A549 (cell line): ENCODE measurements at regions not wholly inside any gene's neighbourhood (a gene's known extent, or its start where the extent isn't known, plus 50 kb on each side); places are given as distances from the start of the nearest gene placed in this dataset.

Source experiments
- ATAC-seq, 2 experiments: fragments of 200-7000 bp in 1 of 2; fragments of >200 bp in 1 of 2; cut with Nextera tagmentation in 1 of 2; cut with Tn5 transposase in 1 of 2; 3 replicates each; pipeline versions ENCODE4 v1.8.0 to v1.9.1; 2018 to 2020; ENCODE audit warnings: mild to moderate bottlenecking in 1 of 2, moderate library complexity in 1 of 2
- CTCF ChIA-PET: fragments of 300-600 bp; sonication (Branson Sonifier 250); formaldehyde crosslinking; extraction: SDS; loops from one replicate; lab custom pipeline; 2021; ENCODE audit warnings: antibody characterized with exemption, inconsistent platforms; lab: Yijun Ruan, JAX
- POLR2A ChIA-PET: fragments of 350-600 bp; formaldehyde crosslinking; extraction: SDS; loops from one replicate; lab custom pipeline; 2021; ENCODE audit warnings: antibody characterized with exemption, inconsistent platforms; lab: Yijun Ruan, JAX
- DNase-seq, 2 experiments: peaks; one replicate each; pipeline versions ENCODE4 v3.0.0 to v3.0.0-alpha.2; 2011 to 2016; ENCODE audit warnings: low read depth in 1 of 2, low spot score in 1 of 2
- FAIRE-seq: peaks from 2 replicates; lab custom pipeline; 2011; peaks lifted over from hg19 to GRCh38; lab: Jason Lieb, UNC
- H3K27ac ChIP-seq, 2 experiments: fragments of >200 bp; sonication (Bioruptor Twin); formaldehyde crosslinking; 3 replicates each; pipeline ENCODE4 v1.5.1; 2016 to 2017
- H3K4me1 ChIP-seq: fragments of >200 bp; sonication (Bioruptor Twin); formaldehyde crosslinking; 3 replicates; pipeline ENCODE4 v1.6.1; 2016
- H3K4me2 ChIP-seq: fragments of >200 bp; sonication (Bioruptor Twin); formaldehyde crosslinking; 3 replicates; pipeline ENCODE4 v1.6.1; 2016
- H3K4me3 ChIP-seq: fragments of >200 bp; sonication (Bioruptor Twin); formaldehyde crosslinking; 3 replicates; pipeline ENCODE4 v1.5.1; 2016
- H3K9me3 ChIP-seq: fragments of >200 bp; sonication (Bioruptor Twin); formaldehyde crosslinking; 3 replicates; pipeline ENCODE4 v1.6.1; 2016
- BHLHE40 ChIP-seq: IDR thresholded peaks from 2 replicates; pipeline ENCODE4 v1.6.1; 2012; ENCODE audit warnings: low read depth, low read length, inconsistent platforms
- CHD2 ChIP-seq: fragments of 150-350 bp; IDR thresholded peaks from 2 replicates; pipeline ENCODE4 v1.6.1; 2014; ENCODE audit warnings: low read length; ENCODE audit not compliant: partially characterized antibody
- EHMT2 ChIP-seq: fragments of 200-600 bp; sonication (generic); IDR thresholded peaks from 2 replicates; pipeline ENCODE4 v1.6.1; 2016; ENCODE audit warnings: antibody characterized with exemption, low read depth, mild to moderate bottlenecking, moderate library complexity
- ELK1 ChIP-seq: fragments of 150-350 bp; IDR thresholded peaks from 2 replicates; pipeline ENCODE4 v1.6.1; 2014; ENCODE audit warnings: low read depth, mild to moderate bottlenecking, low read length
- EP300 ChIP-seq, 2 experiments: fragments of >200 bp; sonication (Bioruptor Twin); formaldehyde crosslinking; IDR thresholded peaks; 2 replicates in 1 of 2; 3 replicates in 1 of 2; pipeline ENCODE4 v1.6.1; 2016 to 2017
- FOSL2 ChIP-seq, 2 experiments: fragments of 450-650 bp in 1 of 2; fragments of >200 bp in 1 of 2; sonication (Bioruptor Twin) in 1 of 2; formaldehyde crosslinking; IDR thresholded peaks; 2 replicates each; pipeline versions ENCODE4 v1.5.0 to v1.6.1; 2016 to 2020; ENCODE audit warnings: mild to moderate bottlenecking in 1 of 2, moderate library complexity in 1 of 2
- GATA3 ChIP-seq: IDR thresholded peaks from 2 replicates; pipeline ENCODE4 v1.6.1; 2012; ENCODE audit warnings: borderline replicate concordance
- HEYL ChIP-seq: fragments of 250-450 bp; sonication (Bioruptor Pico); IDR thresholded peaks from 2 replicates; pipeline ENCODE4 v1.8.0; 2021; ENCODE audit warnings: mild to moderate bottlenecking, moderate library complexity
- HOXA7 ChIP-seq: fragments of 250-450 bp; sonication (Bioruptor Pico); IDR thresholded peaks from 2 replicates; pipeline ENCODE4 v1.5.0; 2020; ENCODE audit warnings: mild to moderate bottlenecking, moderate library complexity
- JUN ChIP-seq, 2 experiments: fragments of >200 bp; sonication (Bioruptor Twin); formaldehyde crosslinking; IDR thresholded peaks; 2 replicates in 1 of 2; 3 replicates in 1 of 2; pipeline ENCODE4 v1.6.1; 2016 to 2017
- KDM5A ChIP-seq: fragments of 200-600 bp; sonication (generic); IDR thresholded peaks from 2 replicates; pipeline ENCODE4 v1.6.1; 2016; ENCODE audit warnings: antibody characterized with exemption, mild to moderate bottlenecking
- MAX ChIP-seq: IDR thresholded peaks from 2 replicates; pipeline ENCODE4 v1.6.1; 2012
- MAZ ChIP-seq: fragments of 150-350 bp; IDR thresholded peaks from 2 replicates; pipeline ENCODE4 v1.6.1; 2014; ENCODE audit warnings: antibody characterized with exemption, low read depth, low read length, borderline replicate concordance
- NR3C1 ChIP-seq: fragments of >200 bp; sonication (Bioruptor Twin); formaldehyde crosslinking; IDR thresholded peaks from 3 replicates; pipeline ENCODE4 v1.6.1; 2017
- PHF8 ChIP-seq: fragments of 200-600 bp; sonication (generic); IDR thresholded peaks from 2 replicates; pipeline ENCODE4 v1.6.1; 2016; ENCODE audit warnings: low read depth, mild to moderate bottlenecking, antibody characterized with exemption, moderate library complexity, borderline replicate concordance
- POLR2AphosphoS2 ChIP-seq: conservative IDR thresholded peaks from 2 replicates; pipeline ENCODE4 v1.6.1; 2012; ENCODE audit warnings: low read length, improper control_type of control experiment, inconsistent platforms
- RAD21 ChIP-seq, 2 experiments: fragments of >200 bp in 1 of 2; sonication (Bioruptor Twin) in 1 of 2; formaldehyde crosslinking in 1 of 2; IDR thresholded peaks in 1 of 2; conservative IDR thresholded peaks in 1 of 2; 2 replicates in 1 of 2; 3 replicates in 1 of 2; pipeline ENCODE4 v1.6.1; 2012 to 2018; ENCODE audit warnings: inconsistent platforms in 1 of 2
- RARB ChIP-seq: fragments of 250-450 bp; sonication (Bioruptor Pico); IDR thresholded peaks from 2 replicates; pipeline ENCODE4 v1.8.0; 2021; ENCODE audit warnings: mild to moderate bottlenecking, moderate library complexity
- REST ChIP-seq: fragments of 200-600 bp; sonication (generic); IDR thresholded peaks from 2 replicates; pipeline ENCODE4 v1.6.1; 2016; ENCODE audit warnings: antibody characterized with exemption, mild to moderate bottlenecking, moderate library complexity
- RFX5 ChIP-seq: fragments of 450-650 bp; IDR thresholded peaks from 2 replicates; pipeline ENCODE4 v1.7.1; 2014; ENCODE audit warnings: antibody characterized with exemption, mild to moderate bottlenecking, moderate library complexity
- SMC3 ChIP-seq: fragments of >200 bp; sonication (Bioruptor Twin); formaldehyde crosslinking; IDR thresholded peaks from 3 replicates; pipeline ENCODE4 v1.6.1; 2018; ENCODE audit warnings: inconsistent platforms
- ZC3H11A ChIP-seq: fragments of 450-650 bp; IDR thresholded peaks from 2 replicates; pipeline ENCODE4 v1.6.1; 2014; ENCODE audit warnings: antibody characterized with exemption, mild to moderate bottlenecking
- ZNF302 ChIP-seq: fragments of 250-450 bp; sonication (Bioruptor Pico); IDR thresholded peaks from 2 replicates; pipeline ENCODE4 v1.9.0; 2021; ENCODE audit warnings: inconsistent platforms, mild to moderate bottlenecking, moderate library complexity
- WGBS: methylation state at CpG from one replicate; pipeline ENCODE4 v1.1.6; 2017; ENCODE audit errors: missing lambda C conversion rate; 5-methylcytosine and 5-hydroxymethylcytosine counted together

- no peak overlapping the region for H3K4me3 ChIP-seq
- H3K27ac ChIP-seq: no peak overlapping the region
- H3K4me2 ChIP-seq: no peak overlapping the region
- H3K4me1 ChIP-seq: no peaks in the 10 kb centered on the region
- no peaks in the 10 kb centered on the region for H3K9me3 ChIP-seq
- TF ChIP-seq EP300 (IDR thresholded peaks at IDR 0.05) (no peak), HOXA7 (CRISPR knock-in tag) (no peak), BHLHE40 (no peak), ELK1 (no peak), JUN (IDR thresholded peaks at IDR 0.05) (no peak), POLR2AphosphoS2 (no peak), CHD2 (no peak), NR3C1 (no peak), PHF8 (no peak), RFX5 (no peak), MAZ (no peak), RARB (CRISPR knock-in tag) (no peak), GATA3 (no peak), EHMT2 (no peak), FOSL2 (IDR thresholded peaks at IDR 0.05) (no peak), FOSL2 (CRISPR knock-in tag; IDR thresholded peaks at IDR 0.05) (no peak), REST (no peak), MAX (no peak), KDM5A (no peak)
- CTCF ChIA-PET: interaction anchor here (0.6 to 2.9 kb wide), 4 partner anchors 59 to 1578 kb away, joined by 3 to 11 read pairs (median 3); no protein-coding TSS in a partner anchor
- POLR2A ChIA-PET: no interaction called here
- DNase-seq: no peak
- WGBS: 76% methylated on average over 4 of the region's 4 CpGs
- no peak for FAIRE-seq
- no peak for ATAC-seq
Measured at GRCh38 chr21:17393413-17393812, 119.4 kb upstream of the CXADR start.

GRCh38 chr21:17396948-17397347 is 115.9 kb upstream of the CXADR start:
- ATAC-seq: no peak

More at GRCh38 chr21:17396948-17397347, 115.9 kb upstream of the CXADR start:
- no peak for DNase-seq
- POLR2A ChIA-PET: no interaction called here
- CTCF ChIA-PET: no interaction called here
- no peak for TF ChIP-seq ZNF302 (CRISPR knock-in tag)
- TF ChIP-seq RAD21 (conservative IDR thresholded peaks at IDR 0.05 in 1 of 2, IDR thresholded peaks at IDR 0.05 in 1 of 2): no peak
- no peak for TF ChIP-seq ELK1
- TF ChIP-seq PHF8: no peak
- no peak for TF ChIP-seq RARB (CRISPR knock-in tag)
- no peak for TF ChIP-seq ZC3H11A
- no peak for TF ChIP-seq REST
- TF ChIP-seq FOSL2 (IDR thresholded peaks at IDR 0.05): no peak
- TF ChIP-seq FOSL2 (CRISPR knock-in tag; IDR thresholded peaks at IDR 0.05): no peak
- TF ChIP-seq POLR2AphosphoS2: no peak
- TF ChIP-seq HEYL (CRISPR knock-in tag): no peak
- TF ChIP-seq CHD2: no peak
- TF ChIP-seq SMC3: no peak
- H3K27ac ChIP-seq: no peak overlapping the region
- H3K4me2 ChIP-seq: no peak overlapping the region
- H3K4me1 ChIP-seq: no peaks in the 10 kb centered on the region
- no peaks in the 10 kb centered on the region for H3K9me3 ChIP-seq
- H3K4me3 ChIP-seq: no peak overlapping the region
- no peak for FAIRE-seq
